ENCODE measurements at regions not wholly inside any gene's neighbourhood (a gene's known extent, or its start where the extent isn't known, plus 50 kb on each side); places are given as distances from the start of the nearest gene placed in this dataset.
A peak's percentile ranks its signal among the peaks of the same experiment; 100 is the strongest.
"Not testable (repeated sequence)": the region's sequence is repeated elsewhere in the genome, so short reads cannot be mapped to it uniquely, and the experiment has no call there.

DNA sequence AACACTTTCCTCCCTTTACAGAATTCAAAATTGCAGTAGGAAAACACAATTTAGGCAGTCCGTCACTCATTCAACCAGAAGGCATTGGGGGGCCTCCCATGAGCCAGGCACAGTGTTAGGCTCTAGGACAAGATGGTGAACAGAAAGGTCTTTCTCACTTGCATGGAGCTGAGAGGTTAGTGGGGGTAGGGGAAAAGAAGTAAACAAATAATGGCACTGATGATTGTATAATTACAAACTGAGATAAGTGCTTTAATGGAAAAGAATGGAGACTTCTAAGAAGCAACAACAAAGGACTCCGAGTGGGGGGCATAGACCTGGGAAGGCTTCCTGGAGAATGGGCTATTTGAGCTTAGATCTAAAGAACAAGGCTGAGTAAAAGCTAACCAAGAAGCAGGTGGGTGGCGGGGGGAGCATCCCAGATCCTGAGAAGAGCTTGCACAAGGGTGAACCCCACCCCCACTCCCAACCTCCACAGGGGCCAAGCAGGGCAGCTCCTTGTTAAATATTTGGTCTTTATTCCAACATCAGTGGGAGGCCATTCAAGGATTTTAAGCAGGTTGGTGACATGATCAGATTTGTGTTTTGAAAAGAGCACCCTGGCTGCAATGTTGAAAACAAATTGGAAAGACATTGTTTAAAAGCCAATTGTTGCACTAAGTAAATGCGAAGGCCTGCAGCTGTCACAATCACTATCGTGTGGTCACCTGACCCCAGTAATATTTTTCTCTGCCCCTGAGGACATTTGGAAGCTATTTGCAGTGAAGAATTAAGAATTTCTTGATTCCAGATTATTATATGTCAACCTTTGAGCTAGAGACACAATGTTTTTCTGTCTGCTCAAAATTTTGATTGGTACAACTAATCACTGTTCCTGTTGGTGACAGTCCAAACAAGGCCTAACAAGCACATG lies 73.9 kb upstream of the EFNA5 start:
- ATAC-seq: no peak
- intact Hi-C loops (cut with DNase I, micrococcal nuclease): no loop called here
- Histone ChIP-seq H3K4me3 (no peak overlapping the region), H3K36me3 (ENCODE audit: low read depth) (no peaks in the 10 kb centered on the region), H3K4me1 (ENCODE audit: low read depth) (no peaks in the 10 kb centered on the region), H3K9me3 (no peaks in the 10 kb centered on the region)
- DNase-seq: no peak
- TF ChIP-seq, protein P1, sequence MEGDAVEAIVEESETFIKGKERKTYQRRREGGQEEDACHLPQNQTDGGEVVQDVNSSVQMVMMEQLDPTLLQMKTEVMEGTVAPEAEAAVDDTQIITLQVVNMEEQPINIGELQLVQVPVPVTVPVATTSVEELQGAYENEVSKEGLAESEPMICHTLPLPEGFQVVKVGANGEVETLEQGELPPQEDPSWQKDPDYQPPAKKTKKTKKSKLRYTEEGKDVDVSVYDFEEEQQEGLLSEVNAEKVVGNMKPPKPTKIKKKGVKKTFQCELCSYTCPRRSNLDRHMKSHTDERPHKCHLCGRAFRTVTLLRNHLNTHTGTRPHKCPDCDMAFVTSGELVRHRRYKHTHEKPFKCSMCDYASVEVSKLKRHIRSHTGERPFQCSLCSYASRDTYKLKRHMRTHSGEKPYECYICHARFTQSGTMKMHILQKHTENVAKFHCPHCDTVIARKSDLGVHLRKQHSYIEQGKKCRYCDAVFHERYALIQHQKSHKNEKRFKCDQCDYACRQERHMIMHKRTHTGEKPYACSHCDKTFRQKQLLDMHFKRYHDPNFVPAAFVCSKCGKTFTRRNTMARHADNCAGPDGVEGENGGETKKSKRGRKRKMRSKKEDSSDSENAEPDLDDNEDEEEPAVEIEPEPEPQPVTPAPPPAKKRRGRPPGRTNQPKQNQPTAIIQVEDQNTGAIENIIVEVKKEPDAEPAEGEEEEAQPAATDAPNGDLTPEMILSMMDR (IDR thresholded peaks at IDR 0.05): no peak

DNA sequence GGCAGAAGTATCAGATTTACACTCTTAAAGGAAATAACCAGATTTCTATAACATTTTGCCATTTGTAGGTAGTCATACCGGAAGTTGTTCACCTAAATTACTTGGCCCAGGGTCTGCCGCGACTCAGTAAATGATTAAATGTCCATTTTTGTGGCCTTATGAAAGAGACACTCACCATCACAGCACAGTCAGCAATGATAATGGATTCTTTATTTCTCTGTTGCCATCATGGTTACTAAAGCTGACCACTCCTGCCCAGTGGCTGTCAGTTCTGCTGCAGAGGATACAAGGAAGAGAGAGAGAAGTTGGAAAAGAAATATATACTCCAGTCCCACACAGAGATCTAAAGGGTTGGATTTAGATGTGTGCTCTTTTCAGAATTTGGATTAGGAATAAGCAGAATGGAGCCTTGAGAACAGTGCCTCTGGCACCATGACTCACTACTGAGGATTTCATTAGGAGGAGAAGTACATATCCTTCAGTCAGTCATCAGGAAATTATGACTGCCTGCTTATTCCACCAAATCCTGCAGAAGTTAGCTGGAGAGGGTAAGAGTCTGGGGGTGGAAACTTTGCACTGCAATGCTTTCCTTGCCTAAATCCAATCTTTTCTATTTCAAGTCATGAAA lies 72.8 kb upstream of the EFNA5 start:
- intact Hi-C loops (cut with DNase I, micrococcal nuclease): no loop called here
- Histone ChIP-seq H3K4me3 (no peak overlapping the region), H3K36me3 (ENCODE audit: low read depth) (no peaks in the 10 kb centered on the region), H3K9me3 (no peaks in the 10 kb centered on the region), H3K4me1 (ENCODE audit: low read depth) (no peaks in the 10 kb centered on the region)
- no peak for ATAC-seq
- no peak for DNase-seq
- TF ChIP-seq, protein P1 (IDR thresholded peaks at IDR 0.05): no peak

DNA sequence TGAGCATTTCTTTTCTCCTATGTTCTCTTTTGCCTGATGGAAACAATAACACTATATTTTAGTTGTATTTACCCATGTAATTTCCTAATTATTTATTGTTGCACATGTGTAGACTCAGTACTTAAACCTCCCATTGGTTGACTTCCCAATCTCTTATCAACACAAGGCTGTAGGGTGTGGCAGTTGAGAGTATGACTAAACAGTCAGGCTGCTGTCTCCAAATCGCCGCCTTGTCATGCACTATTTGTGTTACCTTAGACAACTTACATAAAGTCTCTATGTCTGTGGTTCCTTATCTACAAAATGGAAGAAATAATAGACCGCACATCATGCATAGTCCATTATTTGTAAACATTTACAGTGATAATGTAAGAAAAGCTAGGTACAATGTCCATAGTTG lies 68.9 kb upstream of the EFNA5 start:
- no peaks in the 10 kb centered on the region for H3K9me3 ChIP-seq
- DNase-seq: no peak
- H3K4me1 ChIP-seq (ENCODE audit: low read depth): no peaks in the 10 kb centered on the region
- intact Hi-C loops (cut with DNase I, micrococcal nuclease): no loop called here
- peak; percentile 43 for ATAC-seq
- no peaks in the 10 kb centered on the region for H3K36me3 ChIP-seq (ENCODE audit: low read depth)
- TF ChIP-seq, protein P1 (IDR thresholded peaks at IDR 0.05): no peak
- no peak overlapping the region for H3K4me3 ChIP-seq

DNA sequence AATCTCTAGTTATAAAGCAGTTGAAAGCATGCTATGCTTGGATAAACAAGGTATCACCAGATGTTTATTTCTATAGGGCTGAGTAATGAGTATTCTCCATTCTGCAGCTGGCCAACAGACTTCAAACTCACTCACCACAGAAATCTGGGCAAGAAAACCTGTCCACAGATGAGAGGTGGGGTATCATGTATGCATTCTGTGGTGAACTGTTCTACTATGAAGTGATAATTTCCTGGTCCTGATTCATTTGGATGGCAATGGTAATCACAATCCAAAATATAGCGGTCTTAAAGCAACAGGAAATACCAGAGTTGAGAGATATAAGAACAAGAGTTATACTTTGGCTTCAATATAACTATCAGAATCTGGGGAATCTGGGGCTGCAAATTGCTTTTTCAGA lies 65.9 kb upstream of the EFNA5 start:
- Histone ChIP-seq H3K4me3 (no peak overlapping the region), H3K9me3 (no peaks in the 10 kb centered on the region), H3K4me1 (ENCODE audit: low read depth) (no peaks in the 10 kb centered on the region), H3K36me3 (ENCODE audit: low read depth) (no peaks in the 10 kb centered on the region)
- DNase-seq (no peak), ATAC-seq (no peak)
- intact Hi-C loops (cut with DNase I, micrococcal nuclease): no loop called here
- TF ChIP-seq, protein P1 (IDR thresholded peaks at IDR 0.05): no peak

DNA sequence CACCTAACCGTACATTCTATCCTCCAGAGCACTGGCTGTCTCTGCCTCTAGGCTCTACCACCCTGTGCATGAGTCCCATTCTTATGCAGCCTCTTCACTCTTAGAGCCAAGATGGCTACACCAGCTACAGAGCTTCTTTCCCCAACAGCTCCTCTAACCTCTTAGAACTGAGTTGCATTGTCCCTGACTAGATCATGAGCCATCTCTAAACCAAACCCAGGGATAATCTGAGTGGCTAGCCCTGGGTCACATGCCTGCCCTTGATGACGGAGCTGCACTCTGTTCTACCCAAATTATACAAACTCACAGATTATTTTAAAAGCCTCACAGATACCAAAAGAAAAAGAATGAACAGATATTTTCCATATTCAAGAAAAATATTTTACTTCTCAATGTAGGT lies 65.4 kb upstream of the EFNA5 start:
- H3K4me1 ChIP-seq (ENCODE audit: low read depth); ATAC-seq; H3K36me3 ChIP-seq (ENCODE audit: low read depth); intact Hi-C loops (cut with DNase I, micrococcal nuclease); DNase-seq; H3K4me3 ChIP-seq; H3K9me3 ChIP-seq: not testable (repeated sequence)

DNA sequence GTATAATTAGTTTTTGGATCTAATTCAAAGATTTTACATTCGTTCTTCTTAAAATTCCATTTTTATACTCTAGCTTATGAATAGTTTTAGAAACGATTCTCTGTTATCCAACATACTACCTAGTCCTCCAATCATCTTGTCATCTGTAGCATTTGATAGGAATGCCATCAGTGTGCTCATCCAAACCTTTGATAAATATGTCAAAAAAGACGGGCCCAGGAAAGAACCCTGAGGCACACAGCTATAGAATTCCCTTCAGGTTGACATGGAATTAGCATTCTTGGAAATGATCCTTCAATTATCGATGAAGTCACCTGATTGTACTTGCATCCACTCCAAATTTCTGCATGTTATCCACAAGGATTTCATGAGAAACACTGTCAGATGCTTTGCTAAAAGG lies 64.8 kb upstream of the EFNA5 start:
- Histone ChIP-seq H3K4me1 (ENCODE audit: low read depth) (no peaks in the 10 kb centered on the region), H3K4me3 (no peak overlapping the region), H3K36me3 (ENCODE audit: low read depth) (no peaks in the 10 kb centered on the region), H3K9me3 (no peaks in the 10 kb centered on the region)
- intact Hi-C loops (cut with DNase I, micrococcal nuclease): no loop called here
- no peak for DNase-seq
- TF ChIP-seq, protein P1 (IDR thresholded peaks at IDR 0.05): no peak
- ATAC-seq: no peak
